HG03280 (cell line): ENCODE measurements at regions not wholly inside any gene's neighbourhood (a gene's known extent, or its start where the extent isn't known, plus 50 kb on each side); places are given as distances from the start of the nearest gene placed in this dataset.

ENCODE experiments used
- ATAC-seq: cut with Tn5 transposase; IDR thresholded peaks from one replicate; pipeline ENCODE4 v1.9.1; 2021; ENCODE audit warnings: mild to moderate bottlenecking, moderate library complexity; ENCODE audit not compliant: unreplicated experiment

- ATAC-seq: no peak
Measured at GRCh38 chr12:126337556-126338441, 1272.6 kb downstream of the AACS start.

- ATAC-seq: no peak
Measured at GRCh38 chr12:126342866-126343265, 1277.6 kb downstream of the AACS start.

- no peak for ATAC-seq
Measured at GRCh38 chr12:126343321-126343720, 1278.1 kb downstream of the AACS start.

- ATAC-seq: no peak
Measured at GRCh38 chr12:126346087-126346486, 1280.9 kb downstream of the AACS start.

GRCh38 chr12:126347421-126347820 is 1282.2 kb downstream of the AACS start:
- no peak for ATAC-seq

GRCh38 chr12:126349383-126349782 is 1284.1 kb downstream of the AACS start:
- ATAC-seq: no peak

- ATAC-seq: no peak
Measured at GRCh38 chr12:126353604-126354003, 1288.4 kb downstream of the AACS start.

GRCh38 chr12:126354633-126355032 is 1289.4 kb downstream of the AACS start:
- ATAC-seq: no peak

- no peak for ATAC-seq
Measured at GRCh38 chr12:126355346-126355745, 1290.1 kb downstream of the AACS start.

- no peak for ATAC-seq
Measured at GRCh38 chr12:126358806-126359205, 1293.6 kb downstream of the AACS start.

- ATAC-seq: no peak
Measured at GRCh38 chr12:126359216-126359615, 1294.0 kb downstream of the AACS start.

- no peak for ATAC-seq
Measured at GRCh38 chr12:126361804-126362203, 1296.6 kb downstream of the AACS start.

GRCh38 chr12:126362493-126362892 is 1297.3 kb downstream of the AACS start:
- ATAC-seq: no peak

- ATAC-seq: no peak
Measured at GRCh38 chr12:126362964-126363363, 1297.7 kb downstream of the AACS start.

- ATAC-seq: no peak
Measured at GRCh38 chr12:126369487-126370463, 1304.5 kb downstream of the AACS start.

GRCh38 chr12:126383506-126383905 is 1318.3 kb downstream of the AACS start:
- no peak for ATAC-seq

GRCh38 chr12:126384026-126384564 is 1318.9 kb downstream of the AACS start:
- no peak for ATAC-seq

- ATAC-seq: no peak
Measured at GRCh38 chr12:126385785-126386184, 1320.5 kb downstream of the AACS start.

GRCh38 chr12:126389220-126389841 is 1324.1 kb downstream of the AACS start:
- ATAC-seq: no peak

- no peak for ATAC-seq
Measured at GRCh38 chr12:126389961-126390360, 1324.7 kb downstream of the AACS start.
